KG1 (cell line): ENCODE measurements at regions not wholly inside any gene's neighbourhood (a gene's known extent, or its start where the extent isn't known, plus 50 kb on each side); places are given as distances from the start of the nearest gene placed in this dataset.

ENCODE experiments used
- DNase-seq: peaks from one replicate; lab custom pipeline; 2025; lab: John Stamatoyannopoulos, UW

DNA sequence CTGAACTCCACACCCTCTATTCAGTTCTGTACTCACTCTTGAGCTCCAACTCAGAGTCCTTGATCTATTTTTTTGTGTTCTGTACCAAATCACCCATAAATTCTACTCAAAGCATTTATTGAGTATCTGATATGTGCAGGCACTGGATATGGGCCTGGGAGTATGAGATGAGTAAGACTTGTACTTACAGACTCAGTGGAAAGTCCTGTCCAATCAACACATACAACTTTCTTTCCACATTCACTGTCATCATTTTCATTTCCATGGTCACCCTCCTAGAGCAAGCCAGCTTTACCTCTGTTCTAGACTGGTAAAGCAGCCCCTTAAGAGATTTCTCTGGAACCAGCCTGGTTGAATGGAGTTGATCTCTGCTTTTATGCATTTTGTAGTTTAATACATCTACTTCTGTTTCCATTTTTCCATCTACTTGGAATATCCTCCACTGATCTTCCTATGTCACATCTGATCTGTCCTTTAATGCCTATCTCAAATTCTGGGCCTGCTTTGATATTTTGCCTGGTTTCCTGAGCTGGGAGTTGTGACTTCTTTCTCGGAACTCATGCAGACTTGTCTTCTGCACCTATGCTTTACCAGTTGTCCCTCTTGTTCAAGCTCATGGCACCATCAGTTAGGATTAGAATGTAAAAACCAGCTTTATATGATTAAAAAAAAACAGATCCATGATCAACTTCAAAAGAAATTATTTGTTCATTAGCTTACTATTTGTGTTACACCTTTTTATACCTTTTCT lies 96.9 kb upstream of the GLS start:
- DNase-seq: no peak

DNA sequence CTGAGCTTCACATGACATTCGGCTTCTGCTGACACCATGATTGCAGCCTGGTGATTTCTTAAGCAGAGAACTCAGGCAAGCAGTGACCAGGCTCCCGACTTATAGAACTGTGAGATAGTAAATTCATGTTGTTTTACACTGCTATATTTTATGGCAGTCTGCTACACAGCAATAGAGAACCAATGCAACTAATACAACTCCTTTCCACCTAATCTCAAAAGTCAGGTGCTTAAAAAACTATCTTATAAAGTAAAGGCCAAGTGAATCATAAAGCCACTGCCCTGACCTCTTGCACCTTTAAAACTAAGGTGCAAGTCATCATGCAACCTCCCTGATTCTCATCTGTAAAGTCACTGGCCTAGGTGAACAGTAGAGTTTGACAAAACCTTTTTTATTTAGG lies 95.3 kb upstream of the GLS start:
- DNase-seq: no peak

DNA sequence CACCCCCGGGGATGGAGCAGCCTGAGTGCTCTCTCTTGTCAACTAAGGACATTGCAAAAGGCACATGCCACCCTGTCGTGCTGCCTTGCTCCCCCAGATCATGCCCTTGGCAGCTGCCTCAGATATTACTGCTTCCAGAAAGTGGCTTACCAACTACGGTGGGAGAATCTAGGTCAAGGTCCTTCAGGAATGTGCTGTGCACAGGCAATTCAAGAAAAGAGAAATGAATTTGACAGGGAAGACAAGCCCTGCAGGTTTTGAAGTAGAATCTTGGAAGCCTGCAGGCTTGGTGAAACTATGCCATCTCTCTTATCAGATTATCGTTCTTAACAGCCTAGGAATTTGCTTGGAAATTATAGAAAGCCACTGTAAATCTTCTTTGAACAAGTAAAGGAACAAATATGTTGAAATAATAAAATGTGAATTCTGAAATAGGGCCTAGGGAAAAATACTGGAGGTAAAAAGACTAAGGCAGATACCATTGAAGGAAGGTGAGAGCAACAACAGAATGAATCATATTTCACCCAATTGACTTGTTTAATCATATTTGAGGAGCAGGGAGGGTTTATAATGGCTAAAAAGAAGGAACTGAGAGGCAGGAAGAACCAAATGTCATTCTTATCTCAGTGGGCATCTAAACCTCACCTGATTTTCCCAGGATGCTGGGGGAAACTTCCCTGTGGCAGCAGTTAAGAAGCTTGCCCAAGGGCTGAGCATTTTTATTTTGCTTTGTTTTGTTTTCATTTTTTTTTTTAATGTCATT lies 94.0 kb upstream of the GLS start:
- no peak for DNase-seq

DNA sequence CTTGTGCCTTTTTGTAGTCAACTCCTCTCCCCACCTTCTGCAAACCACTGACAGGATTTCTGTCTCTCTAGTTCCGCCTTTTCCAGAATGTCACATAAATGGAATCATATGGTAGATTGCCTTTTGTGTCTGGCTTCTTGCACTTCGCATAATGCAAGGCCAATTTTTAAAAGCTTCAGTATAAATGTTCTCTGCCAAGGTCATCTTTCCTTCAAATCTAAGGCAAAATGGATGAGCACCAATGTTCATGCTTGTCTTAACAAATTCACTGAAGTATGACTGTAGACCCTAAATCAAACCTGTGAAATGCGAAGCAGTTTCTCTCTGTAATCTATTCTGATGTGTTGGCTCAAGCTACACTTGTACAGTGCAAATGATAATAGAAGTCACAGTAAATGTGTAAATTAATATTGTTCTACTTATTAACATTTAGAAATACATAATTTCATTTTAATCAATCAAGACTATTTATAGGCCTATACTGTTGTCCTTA lies 92.8 kb upstream of the GLS start:
- DNase-seq: no peak

DNA sequence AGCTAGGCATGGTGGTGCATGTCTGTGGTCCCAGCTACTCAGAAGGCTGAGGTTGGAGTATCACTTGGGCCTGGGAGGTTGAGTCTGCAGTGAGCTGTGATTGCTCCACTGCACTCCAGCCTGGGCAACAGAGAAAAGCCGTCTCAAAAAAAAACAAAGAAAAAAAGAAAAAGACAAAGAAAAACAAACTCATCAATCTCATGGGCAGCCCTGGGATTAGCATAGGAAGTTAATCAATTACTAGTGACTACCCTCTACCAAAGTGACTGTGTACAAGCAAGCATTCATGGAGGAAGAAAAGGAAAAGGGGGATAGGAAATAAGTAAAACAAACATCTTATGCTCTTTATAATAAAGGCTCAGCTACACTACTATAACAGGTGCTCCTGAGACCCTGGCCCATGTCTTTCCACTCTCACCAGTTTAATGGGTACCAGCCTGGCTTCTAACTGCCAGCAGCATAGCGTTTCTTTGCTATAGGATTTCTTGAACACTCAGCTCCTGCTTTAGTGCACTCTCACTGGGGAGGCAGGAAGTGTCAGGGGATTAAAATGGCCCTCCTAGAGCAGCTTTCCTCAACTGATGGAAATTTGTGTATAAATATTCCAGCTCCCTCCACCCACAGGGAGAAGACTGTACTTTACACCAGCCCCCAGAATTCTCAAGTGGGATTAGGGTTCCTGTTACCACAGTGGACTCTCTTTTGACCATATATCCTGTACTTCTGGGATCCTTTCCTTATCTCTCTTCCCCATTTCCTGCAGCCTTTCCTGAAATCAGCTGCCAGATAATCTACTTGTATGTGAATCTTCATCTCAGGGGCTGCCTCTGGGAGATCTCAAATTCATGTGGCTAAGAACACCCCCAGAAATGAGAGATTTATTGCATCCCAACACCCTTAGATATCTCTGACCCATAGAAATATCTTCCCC lies 91.3 kb upstream of the GLS start:
- no peak for DNase-seq

DNA sequence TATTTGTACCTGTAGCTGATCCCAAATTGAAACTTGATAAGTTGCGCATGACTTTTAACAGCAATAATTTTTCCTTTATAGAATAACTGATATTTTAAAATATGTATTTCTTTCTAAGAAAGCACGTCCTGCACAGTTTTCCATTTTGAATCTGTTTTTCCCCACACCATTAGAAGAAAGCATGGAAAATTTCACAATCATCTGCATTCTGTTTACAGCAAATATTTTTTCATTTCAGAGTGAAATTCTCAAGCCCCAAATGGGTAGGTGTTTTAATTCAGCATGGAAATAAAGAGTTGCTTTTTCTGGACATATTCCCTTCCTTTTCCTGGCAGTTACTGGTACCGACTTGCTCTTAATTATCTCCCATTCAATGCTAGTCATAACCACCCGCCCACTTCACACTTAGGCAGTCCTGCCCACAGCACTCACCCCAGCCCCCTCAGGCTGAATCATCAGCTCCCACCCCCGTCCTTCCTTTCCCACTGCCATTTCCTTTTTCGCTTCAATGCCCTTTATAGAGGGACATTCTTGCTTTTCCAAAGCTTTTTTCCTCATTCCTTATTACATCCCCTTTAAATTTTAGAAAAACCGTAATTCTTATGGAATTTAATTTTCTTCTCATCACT lies 89.2 kb upstream of the GLS start:
- no peak for DNase-seq

DNA sequence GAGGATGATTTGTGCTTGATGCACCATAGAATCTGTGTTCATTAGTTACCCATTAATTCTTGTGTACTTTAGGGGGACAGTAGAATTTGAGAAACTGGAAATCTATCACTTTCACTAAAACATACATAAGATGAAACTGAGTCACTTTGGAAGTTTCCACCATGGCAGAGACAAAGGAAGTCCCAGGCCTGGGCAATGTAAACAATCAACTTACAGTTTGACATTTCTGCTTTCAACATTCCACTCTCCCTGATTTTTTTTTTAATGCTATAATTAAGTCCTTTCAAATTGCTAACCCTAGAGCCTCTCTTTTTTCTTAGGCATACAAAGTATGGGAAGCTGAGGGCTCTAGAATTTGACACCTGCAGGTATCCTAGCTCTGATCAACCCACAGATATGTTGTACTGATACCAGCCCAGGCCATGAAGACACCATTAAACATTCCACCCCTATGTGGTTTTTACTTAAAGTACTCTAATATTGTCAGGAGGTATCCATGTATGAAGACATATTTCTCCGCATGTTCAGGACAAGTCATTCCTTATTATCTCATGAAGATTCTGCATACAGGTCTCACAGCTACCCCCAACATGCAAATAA lies 88.5 kb upstream of the GLS start:
- no peak for DNase-seq

DNA sequence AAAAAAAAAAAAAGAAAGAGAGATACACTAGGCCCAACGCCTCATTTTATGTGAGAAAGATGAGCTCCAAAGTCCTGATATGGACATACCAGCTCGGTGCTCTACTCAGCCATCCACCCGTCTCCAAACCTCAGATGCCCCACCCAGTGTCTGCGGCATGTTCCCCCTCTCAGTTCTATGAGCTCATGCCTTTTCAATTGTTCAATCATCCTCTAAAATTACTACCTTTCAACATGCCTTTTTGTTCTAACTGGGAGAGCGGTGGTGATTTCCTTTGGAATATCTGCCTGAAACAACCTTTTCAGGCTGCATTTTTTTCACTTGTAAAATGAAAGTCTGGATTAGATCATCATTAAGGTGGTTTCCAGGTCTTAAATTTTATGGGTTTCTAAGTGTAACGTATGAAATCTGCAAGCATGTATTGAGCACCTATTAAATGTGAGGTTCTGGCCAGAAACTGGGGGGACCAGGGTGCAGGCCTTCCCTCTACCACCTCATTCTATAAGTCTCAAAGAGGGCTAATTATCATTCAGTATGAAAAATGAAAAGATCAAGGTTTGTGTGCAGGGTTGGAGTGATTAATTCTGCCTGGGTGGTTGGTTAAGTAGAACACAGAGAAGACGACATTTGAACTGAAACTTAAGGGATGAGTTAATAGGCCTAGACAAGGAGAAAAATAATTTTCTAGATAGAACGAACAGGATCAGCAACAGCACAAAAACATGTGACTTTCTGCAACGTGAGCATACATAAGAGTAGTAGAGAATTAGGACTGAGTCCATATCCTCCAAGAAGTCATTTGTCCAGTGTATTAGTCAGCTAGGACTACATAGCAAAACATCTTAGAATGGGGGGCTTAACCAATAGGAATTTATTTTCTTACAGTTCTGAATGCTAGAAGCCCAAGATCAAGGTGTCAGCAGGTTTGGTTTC lies 87.4 kb upstream of the GLS start:
- DNase-seq: no peak

DNA sequence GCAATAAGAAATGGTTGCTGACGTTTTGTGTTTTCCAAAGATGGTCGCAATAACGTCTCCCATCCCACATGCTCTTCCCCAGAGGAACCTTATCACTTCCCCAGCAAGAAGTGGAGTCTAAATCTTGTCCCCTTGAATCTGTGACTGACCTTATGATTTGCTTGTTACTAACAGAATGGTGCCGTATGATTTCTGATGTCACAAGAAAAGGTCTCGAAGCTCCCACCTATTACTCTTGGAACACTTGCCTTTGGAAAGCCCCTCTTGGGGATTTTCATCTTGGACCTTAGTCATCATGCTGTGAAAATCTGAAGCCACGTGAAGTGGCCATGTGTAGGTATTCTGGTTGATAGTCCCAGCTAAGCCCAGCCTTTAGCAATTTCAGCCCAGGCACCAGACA lies 86.2 kb upstream of the GLS start:
- no peak for DNase-seq

DNA sequence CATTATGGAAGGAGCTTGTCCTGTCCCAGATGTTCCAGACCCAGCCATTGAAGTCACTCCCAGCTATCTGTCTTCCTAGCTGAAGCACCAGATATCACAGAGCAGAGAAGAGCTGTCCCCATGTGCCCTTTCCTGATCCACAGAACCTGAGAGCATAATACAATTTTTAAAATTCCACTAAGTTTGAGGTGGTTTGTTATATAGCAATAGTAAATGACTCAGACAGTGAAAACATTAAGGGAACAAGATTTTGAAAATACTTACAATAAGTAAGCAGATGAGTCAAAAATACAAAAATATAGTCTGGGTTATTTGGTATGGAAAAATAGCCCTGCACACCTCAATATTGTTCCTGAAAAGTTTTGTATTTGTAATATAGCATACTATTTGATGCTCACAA lies 85.8 kb upstream of the GLS start:
- no peak for DNase-seq

DNA sequence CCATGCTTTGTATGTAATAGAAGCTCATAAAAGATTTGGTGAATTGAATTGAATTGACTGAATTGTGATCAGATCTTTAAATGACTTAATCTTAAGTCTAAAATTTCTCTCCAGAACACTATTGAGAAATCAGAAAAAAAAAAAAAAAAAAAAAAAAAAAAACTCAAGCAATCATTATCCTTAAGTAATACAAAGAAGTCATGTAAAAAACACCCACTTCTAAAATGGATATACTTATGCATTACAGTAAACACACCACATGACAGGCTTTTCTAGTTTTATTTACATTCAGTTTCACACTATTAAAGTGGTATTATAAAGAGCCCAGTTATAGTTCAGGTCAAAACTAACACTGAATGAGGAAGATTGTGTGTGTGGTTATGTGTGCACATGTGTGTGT lies 84.9 kb upstream of the GLS start:
- no peak for DNase-seq

DNA sequence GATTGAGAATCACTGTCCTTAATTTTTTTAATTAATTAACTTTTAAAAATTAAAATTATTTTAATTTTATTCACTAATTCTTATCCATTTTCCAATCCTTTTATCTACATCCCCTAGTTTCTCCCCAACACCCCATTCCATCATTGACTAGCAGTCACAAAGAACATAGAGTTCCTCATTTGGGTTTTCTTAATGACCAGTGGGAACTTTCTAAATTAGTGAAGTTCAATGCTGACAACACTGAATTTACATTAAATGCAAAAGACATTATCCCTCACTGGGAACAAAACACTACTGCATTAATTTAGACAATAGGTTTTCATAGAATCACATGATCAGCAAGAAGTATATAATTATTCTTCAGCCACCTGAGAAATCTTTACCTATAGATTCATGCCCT lies 80.6 kb upstream of the GLS start:
- no peak for DNase-seq

DNA sequence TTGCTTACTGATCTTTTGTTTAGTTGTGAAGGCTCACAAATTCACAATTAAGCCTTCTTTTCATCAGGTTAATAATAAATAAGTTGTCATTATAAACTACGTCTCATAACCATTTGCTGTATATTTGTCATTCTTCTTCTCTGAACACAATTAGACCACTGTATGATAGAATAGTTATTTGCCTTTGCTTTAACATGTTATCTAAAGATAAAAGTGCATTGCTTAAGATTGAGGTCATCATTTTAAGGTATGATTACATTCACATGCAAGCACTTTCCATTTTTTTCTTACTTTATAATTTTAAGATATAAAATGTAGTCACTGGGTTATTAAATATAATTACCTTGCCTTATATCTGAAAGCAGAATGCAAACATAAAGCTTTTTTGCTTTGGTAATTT lies 80.1 kb upstream of the GLS start:
- no peak for DNase-seq

DNA sequence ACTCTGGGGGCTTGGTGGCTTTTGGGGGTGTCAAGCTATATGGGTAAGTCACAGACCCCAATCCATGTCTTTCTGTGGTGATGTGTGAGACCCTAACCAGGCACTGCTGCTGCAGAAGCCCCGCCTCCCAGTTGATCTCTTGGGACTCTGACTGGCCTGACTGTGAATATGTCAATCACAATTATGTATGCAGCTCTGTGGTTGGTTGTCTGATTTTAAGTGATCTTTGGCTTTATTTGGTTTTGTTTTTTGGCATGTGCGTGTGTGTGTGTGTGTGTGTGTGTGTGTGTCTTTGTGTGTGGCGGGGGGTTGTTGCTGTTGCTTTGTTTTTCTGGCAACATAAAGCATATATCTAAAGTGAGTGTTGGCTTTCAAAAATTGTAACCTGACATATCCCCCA lies 78.5 kb upstream of the GLS start:
- no peak for DNase-seq

DNA sequence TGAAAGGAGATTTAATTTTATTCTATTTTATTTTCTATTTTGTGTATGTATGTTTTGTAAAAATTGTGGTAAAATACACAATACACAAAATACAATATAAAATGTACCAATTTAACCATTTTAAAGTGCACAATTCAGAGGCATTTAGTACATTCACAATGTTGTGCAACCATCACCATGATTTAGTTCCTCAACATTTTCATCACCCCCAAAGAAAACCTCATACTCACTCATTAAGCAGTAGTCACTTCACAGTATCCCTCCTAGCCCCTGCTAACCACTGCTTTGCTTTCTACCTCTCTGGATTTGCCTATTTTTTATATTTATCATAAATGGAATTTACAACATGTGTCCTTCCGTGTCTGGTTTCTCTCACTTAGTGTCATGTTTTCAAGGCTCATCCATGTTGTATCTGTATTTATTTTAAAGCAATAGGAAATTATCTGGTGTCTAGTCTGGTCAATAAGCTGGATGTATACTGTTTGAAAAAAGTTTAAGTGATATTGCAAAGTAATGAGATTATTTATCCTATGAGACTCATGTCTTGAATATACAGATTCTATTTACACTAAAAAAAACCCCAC lies 77.9 kb upstream of the GLS start:
- no peak for DNase-seq

DNA sequence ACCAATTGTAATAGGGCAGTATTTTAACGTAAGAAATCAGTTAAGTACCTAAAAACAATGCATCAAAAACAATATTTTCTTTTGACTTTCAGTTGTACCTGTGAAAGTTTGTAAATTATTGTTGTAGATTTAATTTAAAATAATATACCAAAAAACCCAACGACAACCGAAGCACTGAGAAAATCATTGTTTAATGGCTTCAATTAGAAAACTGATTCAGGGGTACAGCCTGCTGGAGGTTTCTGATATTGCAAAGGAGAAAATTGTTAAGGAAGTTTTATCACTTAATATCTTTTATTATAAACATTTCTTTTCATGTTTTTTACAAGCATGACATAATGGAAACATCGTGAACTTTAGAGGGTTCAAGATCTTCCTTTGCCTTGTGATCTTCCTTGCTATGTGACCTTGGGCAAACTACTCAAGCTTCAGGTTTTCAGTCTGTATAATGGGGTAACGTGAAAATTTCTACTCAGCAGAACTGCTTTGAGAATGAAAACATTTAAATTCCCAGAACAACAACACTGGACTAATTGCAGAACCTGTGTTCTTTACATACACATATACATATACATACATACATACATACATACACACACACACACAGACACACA lies 76.3 kb upstream of the GLS start:
- no peak for DNase-seq

DNA sequence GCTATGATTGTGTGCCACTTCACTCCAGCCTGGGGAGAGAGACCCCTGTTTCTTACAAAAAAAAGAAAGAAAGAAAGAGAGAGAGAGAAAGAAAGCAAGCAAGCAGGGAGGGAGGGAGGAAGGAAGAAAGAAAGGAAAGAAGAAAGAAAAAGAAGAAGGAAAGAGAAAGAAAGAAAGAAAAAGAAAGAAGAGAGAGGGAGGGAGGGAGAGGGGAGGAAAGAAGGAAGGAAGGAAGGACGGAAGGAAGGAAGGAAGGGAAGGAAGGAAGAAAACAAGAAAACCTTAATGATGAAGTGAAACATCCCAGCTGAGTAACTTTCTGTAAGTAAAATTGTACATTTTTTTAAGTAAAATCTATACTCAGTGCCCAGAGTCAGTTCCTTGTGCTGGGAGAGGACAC lies 75.5 kb upstream of the GLS start:
- no peak for DNase-seq

DNA sequence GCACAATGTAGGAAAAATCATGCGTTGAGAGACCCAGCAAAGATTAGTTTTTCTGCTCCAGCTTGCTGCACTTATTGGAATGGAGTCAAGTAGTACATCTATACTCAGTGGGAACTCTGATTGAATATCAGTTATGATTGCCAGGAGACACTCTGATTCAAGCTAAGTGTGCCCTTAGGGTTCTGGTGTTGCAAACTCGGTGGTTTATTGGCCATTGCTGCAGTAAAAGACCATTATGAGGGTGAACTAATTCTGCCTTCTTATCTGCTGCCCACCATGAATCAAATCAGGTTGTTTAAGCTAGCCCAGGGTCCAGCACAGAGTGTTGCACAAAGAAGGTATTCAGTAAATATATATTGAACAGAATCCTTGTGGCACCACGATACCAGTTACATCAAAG lies 74.8 kb upstream of the GLS start:
- no peak for DNase-seq

DNA sequence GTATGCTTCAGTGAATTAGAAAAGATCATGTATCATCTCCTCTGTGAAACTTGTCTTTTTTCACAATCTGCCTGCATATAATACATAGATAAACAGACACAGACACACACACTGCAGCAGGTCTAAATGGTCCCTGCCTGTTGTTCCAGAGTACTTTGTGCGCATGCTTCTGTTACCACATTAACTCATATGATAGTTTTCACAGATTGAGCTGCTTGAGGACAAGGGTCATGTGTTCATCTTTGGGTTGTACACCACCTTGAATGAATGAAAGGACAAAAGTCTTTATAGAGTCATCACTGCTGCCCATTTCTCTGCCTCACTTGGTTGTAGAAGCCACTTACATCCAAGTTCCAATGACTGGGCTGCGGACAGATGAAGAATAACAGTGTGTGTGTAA lies 72.7 kb upstream of the GLS start:
- DNase-seq: no peak
